HT1080 (cell line): ENCODE measurements at regions not wholly inside any gene's neighbourhood (a gene's known extent, or its start where the extent isn't known, plus 50 kb on each side); places are given as distances from the start of the nearest gene placed in this dataset.

Experiments used
- DNase-seq: peaks from one replicate; pipeline ENCODE4 v3.0.0-alpha.2; 2015; ENCODE audit warnings: low read depth

DNA sequence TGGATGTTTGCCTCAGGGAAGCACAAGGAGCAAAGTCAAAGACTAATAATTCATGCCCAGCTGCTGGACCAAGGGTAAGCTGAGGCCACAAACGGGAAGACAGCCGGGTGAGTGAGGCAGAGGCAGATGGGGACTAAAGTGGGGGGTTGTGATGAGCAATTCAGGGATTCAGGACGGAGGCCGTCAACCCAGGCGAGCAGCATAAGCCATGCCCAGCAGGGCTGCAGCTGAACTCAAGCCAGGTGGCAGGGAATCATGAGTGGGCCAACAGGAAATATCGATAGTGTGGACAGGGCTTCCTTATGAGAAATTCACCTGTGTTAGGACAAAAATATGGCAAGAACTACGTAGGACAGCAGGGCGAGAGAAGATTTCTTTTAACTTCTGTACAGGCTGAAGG lies 246.8 kb downstream of the CDC5L start:
- no peak for DNase-seq

DNA sequence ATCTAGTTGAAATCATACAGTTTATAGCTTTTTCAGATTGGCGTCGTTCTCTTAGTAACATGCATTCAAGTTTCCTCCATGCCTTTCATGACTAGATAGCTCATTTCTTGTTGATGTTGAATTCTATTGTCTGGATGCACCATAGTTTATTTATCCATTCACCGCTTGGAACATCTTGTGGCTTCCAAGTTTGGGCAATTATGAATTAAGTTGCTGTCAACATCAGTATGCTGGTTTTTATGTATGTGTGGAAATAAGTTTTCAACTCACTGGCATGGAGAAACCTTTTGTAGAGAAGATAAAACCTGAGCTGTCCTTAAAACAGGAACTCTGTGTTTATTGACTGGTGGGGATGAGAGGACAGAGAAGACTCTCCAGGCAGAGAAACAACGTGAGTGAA lies 248.0 kb downstream of the CDC5L start:
- DNase-seq = no peak

DNA sequence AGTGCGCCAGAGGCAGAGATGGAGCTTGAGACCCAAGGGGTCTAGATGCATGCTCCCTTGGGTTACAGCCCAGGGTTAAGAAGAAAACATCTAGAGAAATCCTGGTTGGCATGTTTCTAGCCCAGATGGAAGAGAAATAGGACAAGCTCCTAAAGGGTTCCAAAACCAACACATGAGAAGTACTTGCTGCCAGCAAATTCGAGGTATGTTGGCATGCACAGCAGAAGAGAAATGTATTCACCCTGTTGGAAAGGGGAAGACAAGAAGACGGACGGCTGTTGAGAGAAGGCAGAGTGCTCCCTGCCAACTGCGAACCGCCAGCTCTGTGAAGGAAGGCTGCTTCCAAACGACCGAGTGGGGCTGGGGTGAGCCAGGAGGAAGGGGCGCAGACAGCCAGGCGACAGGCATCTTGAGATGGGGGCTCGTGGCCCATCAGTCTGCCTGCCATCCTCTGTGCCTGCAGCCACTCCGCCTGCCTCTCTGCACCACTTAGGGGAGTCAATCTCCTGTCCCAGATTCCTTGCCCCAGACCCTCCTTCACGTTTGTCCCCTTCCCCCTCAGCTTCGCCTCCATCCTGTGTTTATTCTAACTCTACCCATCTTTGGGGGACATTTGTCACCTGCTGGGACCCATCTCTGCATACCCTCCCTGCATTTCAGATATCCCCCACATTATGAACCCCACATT lies 249.2 kb downstream of the CDC5L start:
- no peak for DNase-seq

DNA sequence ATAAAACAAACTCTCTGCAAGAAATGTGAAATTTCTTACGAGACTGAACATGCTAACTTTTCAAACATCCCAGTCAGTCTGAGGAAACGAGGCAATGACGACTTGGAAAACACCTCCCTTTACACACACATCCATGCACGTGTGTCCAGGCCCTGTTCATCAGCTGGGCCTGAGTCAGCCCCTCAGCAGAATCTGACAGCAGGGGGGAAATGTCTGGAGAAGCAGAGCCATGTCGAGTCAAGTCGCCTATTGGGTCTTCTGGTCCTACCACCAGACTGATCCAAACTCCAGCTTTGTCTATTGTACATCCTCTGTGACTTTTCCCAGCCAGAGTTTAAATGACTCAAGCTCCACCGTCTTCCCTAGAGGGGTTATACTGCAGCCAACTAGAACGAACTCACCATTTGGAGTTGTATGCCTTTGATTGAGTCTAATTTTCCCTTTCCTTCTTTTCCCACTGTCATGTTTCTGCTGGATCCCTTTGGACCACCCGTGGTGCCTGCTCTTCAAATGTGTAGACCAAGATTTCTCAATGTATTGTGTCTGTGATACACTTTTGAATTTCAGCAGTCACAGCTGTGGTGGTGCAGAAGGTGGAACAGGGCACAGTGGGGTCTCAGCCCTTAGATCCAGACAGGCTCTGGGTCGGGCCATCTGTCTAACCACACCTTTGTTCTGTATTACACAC lies 254.0 kb downstream of the CDC5L start:
- peak; percentile 38 for DNase-seq

DNA sequence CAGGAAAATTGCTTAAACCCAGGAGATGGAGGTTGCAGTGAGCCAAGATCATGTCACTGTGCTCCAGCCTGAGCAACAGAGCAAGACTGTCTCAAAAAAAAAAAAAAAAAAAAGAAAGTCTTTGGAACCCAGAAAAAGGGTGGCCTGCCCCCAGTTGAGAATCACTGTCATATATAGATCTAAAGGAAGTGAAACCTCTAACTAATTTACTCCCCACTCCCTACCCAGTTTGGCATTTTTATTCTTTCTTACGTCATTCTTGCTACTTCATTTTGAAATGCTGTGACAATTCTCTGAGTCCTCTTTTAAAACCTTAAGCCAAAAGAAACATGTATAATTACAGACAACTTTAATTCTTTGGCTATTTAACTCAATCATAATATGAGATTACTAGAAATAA lies 254.8 kb downstream of the CDC5L start:
- no peak for DNase-seq

DNA sequence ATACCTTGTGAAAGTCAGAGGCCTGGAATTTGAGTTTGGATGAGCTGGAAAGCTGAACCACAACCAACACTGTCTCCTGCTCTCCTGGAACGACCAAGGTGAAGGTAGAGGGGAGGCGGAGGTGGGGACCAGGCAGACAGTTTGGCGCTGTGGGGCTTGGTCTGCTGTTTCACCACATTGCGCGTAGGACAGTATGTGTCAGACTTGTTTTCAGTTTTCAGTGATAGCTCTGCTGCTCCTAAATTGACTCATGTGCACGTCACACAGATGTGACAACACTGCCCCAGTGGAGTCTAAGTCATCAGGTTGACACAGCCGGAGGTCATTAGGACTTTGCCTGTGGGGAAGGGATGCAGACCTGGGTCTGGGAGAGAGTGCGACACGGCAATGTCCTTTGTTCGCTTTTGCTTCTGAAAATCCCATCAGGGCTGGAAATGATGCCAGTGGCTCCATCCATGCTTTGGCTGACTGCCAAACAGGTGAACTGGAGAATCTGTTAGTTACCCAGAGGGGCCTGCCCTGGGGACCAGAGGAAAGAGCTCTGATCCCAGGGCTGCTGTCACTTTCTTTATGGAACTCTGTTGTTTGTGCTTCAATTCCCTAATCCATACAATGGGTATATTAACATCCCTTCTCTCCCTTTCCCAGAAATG lies 255.5 kb downstream of the CDC5L start:
- peak; percentile 48 for DNase-seq

DNA sequence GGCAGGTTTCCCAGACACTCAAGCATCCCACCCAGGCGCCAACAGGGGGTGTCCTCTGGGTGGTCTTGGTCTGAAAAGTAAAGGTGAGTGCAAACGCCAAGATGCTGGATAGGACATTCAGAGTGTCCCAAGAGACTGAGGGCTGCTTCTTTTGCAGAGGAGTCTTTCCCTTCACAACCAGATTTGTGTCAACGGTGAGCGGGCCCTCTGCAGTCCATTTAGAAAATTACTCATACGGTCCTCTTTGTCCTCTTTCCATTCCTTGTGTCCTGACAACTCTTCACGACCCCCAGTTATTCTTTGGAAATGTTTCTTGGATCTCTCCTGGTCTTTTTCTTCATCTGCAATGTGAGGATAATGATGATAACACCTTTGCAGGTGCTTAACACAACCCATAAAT lies 257.8 kb downstream of the CDC5L start:
- DNase-seq = no peak

DNA sequence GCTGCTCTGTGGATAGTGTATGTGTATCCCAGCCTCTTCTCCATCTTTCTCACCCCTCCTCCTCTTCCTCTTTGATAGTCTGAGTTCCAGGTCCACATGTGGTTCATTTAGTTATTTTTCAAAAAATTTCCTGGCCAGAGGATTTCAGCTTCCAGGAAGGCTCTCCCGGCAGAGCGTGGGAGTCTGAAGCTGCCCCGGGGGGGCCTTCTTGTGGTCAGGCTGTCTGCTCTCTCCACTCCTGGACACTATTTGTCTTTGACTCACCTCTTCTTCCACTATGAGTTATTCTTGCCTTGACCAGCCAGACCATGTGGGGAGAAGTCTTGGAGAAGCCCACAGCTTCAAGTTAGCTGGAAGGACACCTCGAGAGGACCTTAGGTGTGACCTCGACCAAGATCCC lies 258.8 kb downstream of the CDC5L start:
- DNase-seq = peak; percentile 32

DNA sequence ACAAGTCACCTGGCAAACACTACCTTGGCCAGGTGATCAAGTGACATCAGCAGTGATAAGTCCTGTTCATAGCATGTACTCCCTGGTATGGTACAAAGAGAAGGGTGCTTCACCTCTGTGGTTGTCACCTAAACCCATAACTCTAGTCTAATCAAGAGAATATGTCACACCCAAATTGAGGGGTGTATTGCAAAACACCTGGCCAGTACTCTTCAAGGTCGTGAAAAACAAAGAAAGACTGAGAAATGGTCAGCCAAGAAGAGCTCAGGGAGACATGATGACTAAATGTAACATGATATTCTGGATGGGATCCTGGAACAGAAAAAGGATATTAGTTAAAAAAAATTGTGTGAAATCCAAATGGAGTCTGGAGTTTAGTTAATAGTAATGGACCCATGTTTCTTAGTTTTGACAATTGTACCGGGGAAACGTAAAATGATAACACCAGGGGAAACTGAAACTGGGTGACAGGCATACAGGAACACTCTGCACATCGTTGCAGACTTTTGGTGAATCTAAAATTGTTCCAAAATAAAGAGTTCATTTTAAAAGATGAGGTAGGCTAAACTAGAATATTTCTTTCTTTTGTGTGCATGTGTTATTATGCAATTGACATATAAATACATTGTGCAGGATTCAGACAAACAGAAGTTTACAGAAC lies 262.0 kb downstream of the CDC5L start:
- peak; percentile 44 for DNase-seq

DNA sequence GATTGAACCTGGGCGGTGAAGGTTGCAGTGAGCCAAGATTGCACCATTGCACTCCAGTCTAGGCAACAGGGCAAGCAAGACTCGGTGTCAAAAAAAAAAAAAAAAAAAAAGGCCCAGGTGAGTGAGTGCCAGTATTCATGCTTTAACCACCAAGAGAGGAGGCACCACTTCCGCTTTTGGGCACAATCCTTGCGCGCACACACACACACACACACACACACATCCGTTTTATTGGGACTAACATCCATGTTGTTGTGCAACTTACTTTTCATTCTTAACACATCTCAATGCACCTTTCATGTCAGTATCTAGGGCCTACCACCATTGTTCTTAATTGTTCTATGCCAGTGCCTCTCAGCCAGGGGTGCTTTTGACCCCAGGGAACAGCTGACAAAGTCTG lies 263.0 kb downstream of the CDC5L start:
- no peak for DNase-seq

DNA sequence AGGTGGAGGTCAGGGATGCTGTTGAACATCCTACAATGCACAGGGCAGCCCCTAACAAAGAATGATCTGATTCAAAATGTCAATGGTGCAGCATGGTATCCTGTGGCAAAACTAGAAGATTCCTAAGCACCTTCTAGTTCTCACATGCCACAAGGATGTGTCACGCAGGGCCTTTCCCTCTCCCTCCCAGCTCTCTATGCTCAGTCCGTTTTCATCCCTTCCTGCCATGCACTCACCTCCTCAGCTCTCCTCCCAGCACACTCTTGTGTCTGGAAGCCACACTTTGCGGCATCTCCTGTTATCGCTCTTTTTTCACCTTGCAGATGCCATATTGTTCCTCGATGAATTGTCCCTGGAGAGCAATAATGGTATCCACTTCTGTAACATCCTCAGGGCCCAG lies 263.4 kb downstream of the CDC5L start:
- peak; percentile 68 for DNase-seq

DNA sequence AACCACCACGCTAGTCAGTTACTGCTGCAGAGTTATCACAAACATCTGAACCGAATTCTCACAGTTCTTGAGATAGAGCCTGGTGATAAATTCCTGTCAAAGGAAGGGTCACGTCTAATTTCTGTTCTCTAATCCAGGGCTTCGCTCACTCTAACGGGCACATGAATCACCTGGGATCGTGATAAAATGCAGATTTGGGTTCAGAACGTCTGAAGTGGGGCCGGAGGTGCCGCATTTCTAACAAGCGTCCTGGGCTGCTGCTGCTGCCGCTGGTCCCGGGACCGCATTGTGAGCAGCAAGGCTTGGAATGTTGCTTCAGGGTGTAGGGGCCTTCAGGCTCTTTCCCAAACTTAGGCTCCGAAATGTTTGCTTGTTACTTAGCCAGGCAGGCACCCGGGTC lies 264.1 kb downstream of the CDC5L start:
- no peak for DNase-seq

DNA sequence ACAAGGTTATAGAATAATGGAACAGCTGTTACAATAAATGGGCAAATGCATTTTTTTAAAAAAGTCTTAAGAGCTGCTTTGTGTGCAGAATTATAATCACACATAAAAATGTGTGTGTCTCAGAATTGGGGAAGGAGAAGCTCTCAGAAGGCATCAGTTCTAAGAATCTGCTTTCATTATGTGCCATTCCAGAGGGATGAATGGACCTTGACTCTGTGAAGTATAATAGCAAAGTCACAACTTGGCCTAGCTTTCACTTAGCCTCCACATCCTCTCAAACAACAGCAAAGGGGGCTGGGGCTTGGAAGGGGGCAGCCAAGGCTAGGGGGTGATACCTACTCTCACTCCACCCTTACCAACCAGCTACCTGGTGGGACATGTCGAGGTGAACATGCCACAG lies 265.0 kb downstream of the CDC5L start:
- DNase-seq = no peak

DNA sequence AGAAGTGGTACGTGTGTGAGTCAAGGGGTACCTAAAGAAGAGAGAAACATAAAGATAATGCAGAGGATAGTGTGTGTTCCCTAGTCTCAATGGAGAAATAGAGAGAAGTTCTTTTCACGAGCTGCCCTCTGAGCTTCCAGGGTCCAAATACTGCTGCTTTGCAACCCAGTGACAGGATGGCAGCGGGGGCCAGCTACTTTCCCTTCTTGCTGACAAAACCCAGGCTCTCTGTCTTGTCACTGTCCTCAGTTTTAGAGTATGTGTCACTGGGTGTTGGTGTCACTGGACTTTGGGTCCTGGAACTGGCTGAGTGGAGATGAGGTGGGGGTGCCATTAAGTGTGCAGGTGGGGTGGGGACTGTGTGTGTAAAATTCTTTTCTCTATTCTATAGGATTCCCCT lies 265.6 kb downstream of the CDC5L start:
- DNase-seq = no peak

DNA sequence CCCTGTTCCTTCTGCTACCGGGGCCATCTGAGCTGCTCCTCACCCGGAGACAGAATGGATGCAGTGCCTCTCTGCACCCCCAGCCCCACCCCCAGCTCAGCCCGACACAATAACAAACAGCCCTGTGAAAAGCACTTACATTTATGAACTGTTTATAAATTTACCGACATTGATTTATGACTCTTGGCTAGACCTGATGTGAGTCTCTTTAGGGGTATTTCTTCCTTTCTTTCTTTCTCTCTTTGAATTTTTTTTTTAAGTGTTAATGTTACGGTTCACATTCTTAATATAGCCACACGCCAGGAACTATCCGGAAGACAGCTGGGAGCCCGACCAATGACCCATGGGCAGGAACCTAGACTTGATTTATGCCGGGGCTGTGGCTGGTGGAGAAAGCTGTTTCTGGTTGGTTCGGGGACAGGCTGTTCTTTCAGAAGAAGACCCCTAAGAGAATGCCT lies 266.3 kb downstream of the CDC5L start:
- DNase-seq = no peak

DNA sequence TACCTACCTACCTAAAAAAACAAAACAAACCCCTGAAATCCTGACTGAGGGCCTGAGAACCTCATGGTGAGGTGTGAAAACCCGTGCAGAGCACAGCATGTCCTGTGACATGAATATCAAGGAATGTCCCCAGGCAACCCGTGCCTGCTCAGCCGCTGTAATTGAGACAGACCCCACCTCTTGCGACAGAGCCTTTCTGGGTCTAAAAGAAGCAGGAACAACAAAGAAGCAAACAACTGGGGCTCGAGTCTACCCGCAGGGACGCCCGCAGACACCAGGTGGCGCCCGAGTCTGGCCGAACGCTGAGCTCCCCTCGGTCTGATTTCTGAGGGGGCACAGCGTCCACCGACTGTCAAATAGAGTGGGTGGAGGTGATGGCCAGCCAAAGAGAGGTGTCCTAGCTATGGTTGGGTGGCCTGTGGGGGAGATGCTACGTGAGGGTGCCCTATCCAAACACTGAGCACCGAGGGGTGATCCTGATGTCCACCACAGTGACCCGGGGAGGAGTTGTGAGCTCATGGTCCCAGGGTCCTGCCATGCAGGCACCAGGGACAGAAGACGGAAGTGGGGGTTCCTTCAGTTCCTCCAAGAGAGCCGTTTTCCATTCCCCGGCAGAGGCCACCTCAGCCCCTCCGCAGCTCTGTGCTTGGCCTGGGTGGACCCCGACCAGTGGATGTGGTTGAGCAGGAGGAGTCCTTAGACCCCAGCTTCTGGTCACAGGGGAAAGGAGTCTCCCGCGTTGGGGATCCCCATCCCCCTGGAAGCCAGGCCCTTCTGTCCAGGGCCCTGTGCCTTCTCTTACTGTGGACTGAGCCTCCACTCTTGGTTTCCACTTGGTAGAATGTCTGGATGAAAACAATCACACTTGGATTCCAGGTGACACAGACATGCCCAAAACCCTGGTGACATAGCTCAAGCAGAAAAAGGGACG lies 268.2 kb downstream of the CDC5L start:
- peak; percentile 55 for DNase-seq

DNA sequence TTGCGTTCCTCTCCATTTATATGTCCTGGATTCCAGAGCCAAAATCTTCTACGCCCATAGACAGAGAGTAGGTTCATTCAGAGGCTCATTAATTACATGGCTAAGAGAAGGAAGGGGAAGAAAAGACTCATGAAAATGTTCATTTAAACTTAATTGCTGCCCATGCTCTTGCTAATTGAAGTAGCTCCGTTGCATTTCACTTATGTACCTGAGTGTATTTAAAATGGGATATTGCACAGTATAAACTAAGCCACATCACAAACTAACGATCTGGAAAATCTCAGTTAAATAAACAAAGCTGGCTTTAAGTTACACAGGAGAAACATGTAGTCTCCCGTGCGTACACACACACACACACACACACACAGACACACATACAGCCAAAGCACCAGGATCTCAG lies 269.2 kb downstream of the CDC5L start:
- DNase-seq = no peak

DNA sequence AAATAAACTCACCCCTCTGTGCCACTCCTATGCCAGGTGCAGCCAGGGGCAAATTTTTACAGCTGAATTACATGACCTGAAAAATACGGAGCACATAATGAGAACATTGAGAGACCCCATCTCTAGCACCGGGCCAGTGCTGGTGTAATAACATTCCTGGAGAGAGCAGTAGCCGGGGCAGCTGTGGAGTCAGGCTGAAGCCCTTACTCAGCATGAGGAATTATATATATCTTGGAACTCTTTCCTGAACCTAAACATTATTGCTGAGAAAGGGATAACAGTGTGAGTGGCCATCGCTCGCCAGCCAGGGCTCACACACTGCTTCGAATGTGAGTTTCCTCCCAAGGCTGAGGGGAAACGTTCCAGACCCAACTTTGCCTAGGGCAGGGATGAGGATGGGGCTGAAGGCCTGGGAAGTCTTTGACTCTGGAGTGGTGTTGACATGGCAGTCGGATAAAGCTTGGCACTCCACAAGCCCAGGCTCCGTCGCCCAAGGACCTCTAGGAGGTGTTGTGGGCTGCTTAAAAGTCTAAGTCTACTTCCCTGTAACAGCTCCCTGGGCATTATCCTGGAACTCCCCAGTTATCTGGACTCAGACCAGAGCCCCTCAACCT lies 269.8 kb downstream of the CDC5L start:
- no peak for DNase-seq

DNA sequence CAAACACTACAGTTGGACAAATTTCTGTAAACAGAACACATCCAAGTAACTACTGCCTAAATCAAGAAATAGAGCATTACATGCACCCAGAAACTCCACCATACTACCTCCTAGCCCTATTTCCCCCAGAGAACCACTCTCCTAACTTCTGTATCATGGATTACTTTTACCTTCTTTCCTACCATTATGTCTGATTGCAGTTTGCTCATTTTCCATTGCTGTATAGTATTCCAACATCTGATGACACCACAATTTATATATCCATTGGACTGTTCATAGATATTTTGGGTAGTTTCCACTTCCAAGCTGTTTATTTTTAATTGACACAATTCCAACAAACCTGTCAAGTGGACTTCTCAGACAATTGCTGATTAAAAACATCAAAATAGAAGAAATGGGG lies 271.1 kb downstream of the CDC5L start:
- DNase-seq = no peak

DNA sequence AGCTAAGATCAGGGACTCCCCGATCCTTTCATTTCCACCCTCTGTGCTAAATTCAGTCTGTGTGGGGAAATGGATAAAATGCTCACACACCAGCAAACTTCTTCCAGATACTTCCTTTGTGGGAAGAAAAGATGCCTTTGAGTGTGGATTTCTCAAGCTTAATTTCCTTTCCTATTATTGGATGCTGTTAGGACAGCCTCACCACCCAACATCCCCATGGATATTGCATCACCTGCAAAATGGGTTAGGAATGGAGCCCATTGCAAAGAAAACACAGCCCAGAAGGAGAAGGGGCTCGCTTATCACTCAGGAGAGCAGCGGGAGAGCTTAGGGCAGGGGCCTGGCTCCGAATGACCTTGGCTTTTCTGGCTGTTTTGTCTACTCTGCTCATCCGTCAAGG lies 272.2 kb downstream of the CDC5L start:
- DNase-seq = no peak
